ENCODE measurements at regions not wholly inside any gene's neighbourhood (a gene's known extent, or its start where the extent isn't known, plus 50 kb on each side); places are given as distances from the start of the nearest gene placed in this dataset.
"Not testable (repeated sequence)": the region's sequence is repeated elsewhere in the genome, so short reads cannot be mapped to it uniquely, and the experiment has no call there.

DNA sequence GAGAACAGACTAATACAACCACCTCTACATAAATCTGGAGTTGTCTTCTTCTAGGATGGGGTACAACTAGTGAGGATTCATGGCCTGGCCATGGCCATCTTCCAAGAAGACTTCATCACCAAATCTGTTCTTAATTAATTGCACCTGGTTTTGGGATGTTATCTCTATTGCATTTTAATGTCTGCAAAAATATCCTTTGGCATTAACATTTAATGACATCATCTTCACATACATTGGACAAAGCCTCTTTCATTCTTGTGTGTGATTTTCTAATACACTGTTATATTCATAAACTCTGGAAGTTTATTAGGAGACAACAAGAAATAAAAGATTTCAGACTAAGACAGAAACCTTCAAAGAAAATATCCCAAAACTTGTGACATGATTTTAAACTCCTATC is 124.2 kb upstream of the ABCB5 start:
- Histone ChIP-seq H3K27ac (no peak overlapping the region), H3K36me3 (ENCODE audit: control insufficient read depth, insufficient read depth, low read length) (no peaks in the 10 kb centered on the region), H3K4me1 (no peaks in the 10 kb centered on the region), H3K79me2 (no peaks in the 10 kb centered on the region), H3K27me3 (ENCODE audit: control insufficient read depth, insufficient read depth, low read length) (no peaks in the 10 kb centered on the region), H3K9ac (no peak overlapping the region), H3K4me2 (ENCODE audit: low read length) (no peak overlapping the region), H2AFZ (no peak overlapping the region), H3K4me3 (ENCODE audit: low read depth, low read length) (no peak overlapping the region), H3K9me3 (ENCODE audit: control insufficient read depth, low read length) (no peaks in the 10 kb centered on the region)
- TF ChIP-seq, protein P1, sequence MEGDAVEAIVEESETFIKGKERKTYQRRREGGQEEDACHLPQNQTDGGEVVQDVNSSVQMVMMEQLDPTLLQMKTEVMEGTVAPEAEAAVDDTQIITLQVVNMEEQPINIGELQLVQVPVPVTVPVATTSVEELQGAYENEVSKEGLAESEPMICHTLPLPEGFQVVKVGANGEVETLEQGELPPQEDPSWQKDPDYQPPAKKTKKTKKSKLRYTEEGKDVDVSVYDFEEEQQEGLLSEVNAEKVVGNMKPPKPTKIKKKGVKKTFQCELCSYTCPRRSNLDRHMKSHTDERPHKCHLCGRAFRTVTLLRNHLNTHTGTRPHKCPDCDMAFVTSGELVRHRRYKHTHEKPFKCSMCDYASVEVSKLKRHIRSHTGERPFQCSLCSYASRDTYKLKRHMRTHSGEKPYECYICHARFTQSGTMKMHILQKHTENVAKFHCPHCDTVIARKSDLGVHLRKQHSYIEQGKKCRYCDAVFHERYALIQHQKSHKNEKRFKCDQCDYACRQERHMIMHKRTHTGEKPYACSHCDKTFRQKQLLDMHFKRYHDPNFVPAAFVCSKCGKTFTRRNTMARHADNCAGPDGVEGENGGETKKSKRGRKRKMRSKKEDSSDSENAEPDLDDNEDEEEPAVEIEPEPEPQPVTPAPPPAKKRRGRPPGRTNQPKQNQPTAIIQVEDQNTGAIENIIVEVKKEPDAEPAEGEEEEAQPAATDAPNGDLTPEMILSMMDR (IDR thresholded peaks at IDR 0.05): no peak

DNA sequence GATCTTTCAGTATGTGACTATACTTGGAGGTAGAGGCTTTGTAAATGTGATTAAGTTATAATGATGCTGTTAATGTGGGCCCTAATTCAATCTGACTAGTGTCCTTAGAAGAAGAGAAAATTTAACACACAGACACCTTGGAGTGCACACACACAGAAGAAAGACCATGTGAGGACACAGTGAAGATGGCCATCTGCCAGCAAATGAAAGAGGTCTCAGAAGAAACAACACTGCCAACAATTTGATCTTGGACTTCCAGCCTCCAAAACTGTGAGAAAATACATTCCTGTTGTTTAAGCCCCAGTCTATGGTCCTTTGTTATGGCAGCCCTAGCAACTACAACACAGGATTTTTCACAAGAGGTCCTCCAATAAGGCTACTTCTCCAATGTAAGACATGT is 120.9 kb upstream of the ABCB5 start:
- H3K36me3 ChIP-seq (ENCODE audit: control insufficient read depth, insufficient read depth, low read length): no peaks in the 10 kb centered on the region
- H3K27ac ChIP-seq: no peak overlapping the region
- no peaks in the 10 kb centered on the region for H3K79me2 ChIP-seq
- H3K9ac ChIP-seq: no peak overlapping the region
- TF ChIP-seq, protein P1 (IDR thresholded peaks at IDR 0.05): no peak
- no peak overlapping the region for H2AFZ ChIP-seq
- H3K4me1 ChIP-seq: no peaks in the 10 kb centered on the region
- no peaks in the 10 kb centered on the region for H3K27me3 ChIP-seq (ENCODE audit: control insufficient read depth, insufficient read depth, low read length)
- H3K4me2 ChIP-seq (ENCODE audit: low read length): no peak overlapping the region
- H3K4me3 ChIP-seq (ENCODE audit: low read depth, low read length): no peak overlapping the region
- H3K9me3 ChIP-seq (ENCODE audit: control insufficient read depth, low read length): no peaks in the 10 kb centered on the region

DNA sequence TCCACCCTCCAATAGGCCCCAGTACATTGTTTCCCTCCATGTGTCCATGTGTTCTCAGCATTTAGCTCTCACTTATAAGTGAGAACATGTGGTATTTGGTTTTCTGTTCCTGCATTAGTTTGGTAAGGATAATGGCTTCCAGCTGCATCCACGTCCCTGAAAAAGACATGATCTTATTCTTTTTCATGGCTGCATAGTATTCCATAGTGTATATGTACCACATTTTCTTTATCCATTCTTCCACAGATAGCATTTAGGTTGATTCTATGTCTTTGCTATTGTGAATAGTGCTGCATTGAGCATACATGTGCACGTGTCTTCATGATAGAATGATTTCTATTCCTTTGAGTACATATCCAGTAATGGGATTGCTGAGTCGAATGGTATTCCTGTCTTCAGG is 114.0 kb upstream of the ABCB5 start:
- not testable (repeated sequence) for H2AFZ ChIP-seq; H3K36me3 ChIP-seq (ENCODE audit: control insufficient read depth, insufficient read depth, low read length); H3K79me2 ChIP-seq; H3K4me1 ChIP-seq; H3K9me3 ChIP-seq (ENCODE audit: control insufficient read depth, low read length); H3K27ac ChIP-seq; H3K27me3 ChIP-seq (ENCODE audit: control insufficient read depth, insufficient read depth, low read length); H3K4me3 ChIP-seq (ENCODE audit: low read depth, low read length); H3K9ac ChIP-seq; H3K4me2 ChIP-seq (ENCODE audit: low read length)

DNA sequence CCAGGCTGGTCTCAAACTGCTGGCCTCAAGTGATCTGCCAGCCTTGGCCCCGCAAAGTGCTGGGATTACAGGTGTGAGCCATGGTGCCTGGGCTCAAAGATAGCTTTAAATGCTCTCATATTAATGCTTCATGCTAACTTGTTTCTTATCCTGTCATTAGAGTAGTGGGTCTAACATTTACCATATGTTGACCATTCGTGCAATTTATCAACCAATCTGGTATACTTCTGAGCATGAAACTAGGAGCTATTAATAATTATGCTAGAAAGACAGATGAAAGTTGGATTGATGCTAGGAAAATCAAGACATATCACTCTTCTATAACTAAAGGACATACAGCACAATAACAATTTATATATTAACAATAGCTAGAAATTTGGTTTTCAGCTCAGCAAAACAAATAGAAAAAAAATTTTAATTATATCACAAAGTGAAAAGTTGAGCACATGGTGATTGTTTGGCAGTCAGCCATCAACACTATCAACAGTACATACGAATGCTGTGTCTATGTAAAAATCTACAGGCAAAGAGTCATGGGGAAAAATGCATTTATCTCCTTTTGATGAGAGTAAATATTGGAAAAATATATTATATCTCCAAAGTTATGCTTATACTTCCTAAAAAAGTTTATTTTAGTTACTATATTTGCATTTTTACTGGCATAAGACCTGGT is 112.1 kb upstream of the ABCB5 start:
- H2AFZ ChIP-seq: no peak overlapping the region
- H3K4me3 ChIP-seq (ENCODE audit: low read depth, low read length): no peak overlapping the region
- TF ChIP-seq, protein P1 (IDR thresholded peaks at IDR 0.05): no peak

DNA sequence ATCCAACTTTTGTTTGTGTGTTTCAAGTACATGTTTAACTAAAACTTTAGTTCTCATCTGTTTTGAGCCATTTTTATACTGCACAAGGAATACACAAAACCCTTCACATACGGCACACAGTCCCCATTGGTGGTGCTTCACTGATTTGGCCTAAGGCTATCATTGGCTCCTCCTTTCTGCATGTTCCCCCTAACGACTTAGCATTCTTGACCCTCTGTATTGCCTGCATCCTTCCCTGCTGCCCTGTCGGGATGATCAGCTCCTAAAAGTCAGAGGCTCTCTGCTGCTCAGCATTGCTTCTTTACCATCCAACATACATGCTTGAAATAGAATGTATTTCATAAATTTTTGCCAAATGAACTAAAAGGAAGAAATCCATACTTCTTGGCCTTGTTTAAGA is 111.4 kb upstream of the ABCB5 start:
- Histone ChIP-seq H3K4me2 (ENCODE audit: low read length) (no peak overlapping the region), H3K27me3 (ENCODE audit: control insufficient read depth, insufficient read depth, low read length) (no peaks in the 10 kb centered on the region), H3K79me2 (no peaks in the 10 kb centered on the region), H2AFZ (no peak overlapping the region), H3K4me3 (ENCODE audit: low read depth, low read length) (no peak overlapping the region), H3K4me1 (no peaks in the 10 kb centered on the region), H3K27ac (no peak overlapping the region), H3K9ac (no peak overlapping the region), H3K36me3 (ENCODE audit: control insufficient read depth, insufficient read depth, low read length) (no peaks in the 10 kb centered on the region), H3K9me3 (ENCODE audit: control insufficient read depth, low read length) (no peaks in the 10 kb centered on the region)
- TF ChIP-seq, protein P1 (IDR thresholded peaks at IDR 0.05): no peak

More for the DNA sequence above, 112.1 kb upstream of the ABCB5 start:
- H3K79me2 ChIP-seq: no peaks in the 10 kb centered on the region
- H3K4me2 ChIP-seq (ENCODE audit: low read length): no peak overlapping the region
- H3K9ac ChIP-seq: no peak overlapping the region
- H3K9me3 ChIP-seq (ENCODE audit: control insufficient read depth, low read length): no peaks in the 10 kb centered on the region
- no peaks in the 10 kb centered on the region for H3K4me1 ChIP-seq
- no peaks in the 10 kb centered on the region for H3K36me3 ChIP-seq (ENCODE audit: control insufficient read depth, insufficient read depth, low read length)
- no peaks in the 10 kb centered on the region for H3K27me3 ChIP-seq (ENCODE audit: control insufficient read depth, insufficient read depth, low read length)
- no peak overlapping the region for H3K27ac ChIP-seq
